Fibroblast of skin of left biceps (primary cell): ENCODE measurements at regions not wholly inside any gene's neighbourhood (a gene's known extent, or its start where the extent isn't known, plus 50 kb on each side); places are given as distances from the start of the nearest gene placed in this dataset.
"Not testable (repeated sequence)": the region's sequence is repeated elsewhere in the genome, so short reads cannot be mapped to it uniquely, and the experiment has no call there.

Experiments
- DNase-seq, 2 experiments: peaks; one replicate each; pipeline ENCODE4 v3.0.0-alpha.2; 2013; ENCODE audit warnings: low read depth in 2 of 2

DNA sequence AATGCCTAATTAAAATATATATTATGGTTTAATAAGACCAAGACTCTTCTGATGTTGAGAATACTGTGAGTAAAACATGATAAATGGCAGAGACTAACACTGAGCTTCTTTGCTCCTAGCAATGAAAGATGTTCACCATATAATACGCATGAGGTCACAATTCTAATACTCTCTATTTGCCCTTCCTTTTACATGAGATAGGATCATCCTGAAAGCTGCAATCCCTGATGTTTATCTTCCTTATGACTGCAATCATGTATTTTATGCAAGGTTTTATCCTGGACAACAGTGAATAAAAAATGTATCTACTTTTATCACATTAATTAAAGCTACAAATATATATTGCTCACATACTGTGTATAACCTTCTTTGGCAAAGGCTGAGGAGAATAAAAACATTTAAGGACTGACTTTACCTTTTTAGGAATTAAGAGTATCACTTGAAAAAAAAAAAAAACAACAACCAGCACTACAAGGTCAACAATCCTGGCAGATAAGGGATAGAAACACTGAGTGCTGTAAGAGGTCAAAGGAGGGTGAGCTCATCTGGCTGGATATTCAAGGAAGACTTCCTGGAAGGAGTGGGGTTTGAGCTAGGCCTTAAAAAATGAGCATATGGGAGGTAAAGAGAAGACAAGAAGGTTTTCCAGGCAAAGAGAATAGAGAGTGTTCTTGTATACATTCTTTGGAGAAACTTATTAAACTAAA lies 99.9 kb downstream of the AREG start:
- DNase-seq = no peak

DNA sequence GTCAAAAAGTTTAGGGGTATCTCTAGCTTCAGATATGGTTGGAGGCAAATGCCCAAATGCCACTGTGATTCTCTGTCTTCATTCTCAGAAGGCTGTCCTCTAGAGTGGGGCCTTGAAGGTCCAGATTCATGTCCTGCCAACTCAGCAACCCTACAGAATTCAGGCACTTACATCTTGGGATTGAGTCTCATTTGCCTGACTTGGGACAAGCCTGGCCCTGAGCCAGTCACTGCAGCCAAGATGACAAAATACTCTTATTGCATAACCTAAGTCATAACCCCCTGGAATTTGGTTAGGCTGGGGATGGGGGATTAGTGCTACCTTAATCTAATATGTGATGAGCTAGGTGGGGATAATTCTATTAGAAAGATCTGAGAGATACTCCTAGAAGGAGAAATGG lies 100.5 kb downstream of the AREG start:
- DNase-seq = no peak

DNA sequence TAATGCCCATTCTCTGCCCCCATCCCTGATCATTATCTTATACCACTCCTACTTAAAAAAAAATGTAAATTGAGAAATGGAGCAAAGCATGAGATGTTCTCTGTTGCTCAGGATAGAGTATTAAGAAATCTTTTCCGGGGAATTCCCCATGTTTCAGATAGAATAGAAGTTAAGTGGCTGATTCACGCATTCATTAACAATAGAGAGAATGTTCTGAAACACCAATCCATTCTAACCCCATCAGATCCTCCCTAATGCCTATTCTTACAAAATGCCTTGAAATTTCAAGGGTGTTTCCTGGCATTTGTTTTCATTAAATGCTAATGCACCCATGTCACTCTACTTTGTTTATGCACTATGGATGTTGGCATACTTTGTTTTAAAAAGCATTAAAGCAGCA lies 101.1 kb downstream of the AREG start:
- DNase-seq = no peak

- no peak for DNase-seq
Measured at GRCh38 chr4:74547042-74547441, 102.1 kb downstream of the AREG start.

GRCh38 chr4:74548561-74548960 lies 103.6 kb downstream of the AREG start:
- no peak for DNase-seq

DNA sequence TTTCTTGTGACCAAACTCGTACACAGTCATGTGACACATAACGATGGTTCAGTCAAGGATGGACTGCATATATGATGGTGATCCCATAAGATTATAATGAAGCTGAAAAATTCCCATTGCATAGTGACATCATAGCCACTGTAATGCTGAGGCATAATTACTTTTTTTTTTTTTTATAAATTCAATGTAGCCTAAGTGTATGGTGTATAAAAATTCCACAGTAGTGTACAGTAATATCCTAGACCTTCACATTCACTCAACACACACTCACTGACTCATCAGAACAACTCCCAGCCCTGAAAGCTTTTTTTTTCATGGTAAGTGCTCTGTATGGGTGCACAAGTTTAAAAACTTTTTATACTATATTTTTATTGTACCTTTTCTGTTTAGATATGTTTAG lies 105.0 kb downstream of the AREG start:
- no peak for DNase-seq

GRCh38 chr4:74555231-74555630 lies 110.3 kb downstream of the AREG start:
- no peak for DNase-seq

DNA sequence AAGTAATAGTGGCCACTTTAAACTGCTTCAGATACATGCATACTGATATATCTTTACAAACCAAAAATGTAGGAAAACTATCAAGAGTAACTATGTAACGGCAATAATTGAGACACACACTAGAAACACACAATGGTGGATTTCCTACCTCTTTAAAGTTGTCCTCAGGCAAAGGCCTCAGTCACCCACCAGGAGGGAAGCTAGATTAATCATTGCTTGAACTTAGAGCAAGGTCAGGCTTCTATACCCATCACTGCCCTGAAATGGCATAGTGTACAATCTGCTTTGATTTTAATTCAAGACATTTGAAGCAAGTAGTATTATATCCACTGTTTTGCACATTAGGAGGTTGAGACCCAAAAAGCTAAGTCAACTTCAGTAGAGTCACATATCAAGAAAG lies 110.9 kb downstream of the AREG start:
- DNase-seq = no peak

DNA sequence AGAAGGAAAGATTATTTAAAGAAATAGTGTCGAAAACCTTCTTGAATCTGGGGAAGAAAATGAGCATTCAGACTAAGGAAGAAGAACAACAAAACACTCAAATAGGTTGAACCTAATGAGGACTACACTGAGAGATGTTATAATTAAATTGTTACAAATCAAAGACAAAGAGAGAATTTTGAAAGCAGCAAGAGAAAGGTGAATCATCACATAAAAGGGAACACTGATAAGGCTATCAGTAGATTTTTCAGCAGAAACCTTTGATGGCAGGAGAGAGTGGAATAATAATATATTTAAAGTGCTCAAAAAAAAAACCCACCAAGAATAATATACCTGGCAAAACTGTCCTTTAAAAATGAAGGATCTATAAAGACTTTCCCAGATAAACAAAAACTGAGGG lies 114.9 kb downstream of the AREG start:
- no peak for DNase-seq

GRCh38 chr4:74567981-74568380 lies 123.0 kb downstream of the AREG start:
- DNase-seq = no peak

DNA sequence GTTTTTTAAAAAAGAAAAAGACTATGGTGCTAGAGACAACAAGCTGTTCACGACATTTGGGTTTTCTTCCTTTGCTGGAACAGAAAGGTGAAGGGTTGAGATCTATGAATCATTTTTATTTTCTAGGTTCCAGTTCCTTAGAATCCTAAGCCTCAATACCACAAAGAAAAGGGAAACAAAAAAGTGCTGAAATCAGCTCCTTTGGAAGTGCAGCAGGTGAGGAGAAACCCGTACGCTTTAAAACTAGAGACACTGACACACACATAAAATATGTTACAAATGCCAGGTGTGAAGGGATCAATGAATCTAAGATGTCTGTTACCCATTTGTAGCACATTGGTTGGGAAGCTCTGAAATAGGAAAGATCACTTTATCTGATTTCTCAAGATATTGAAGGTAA lies 125.2 kb downstream of the AREG start:
- no peak for DNase-seq

DNA sequence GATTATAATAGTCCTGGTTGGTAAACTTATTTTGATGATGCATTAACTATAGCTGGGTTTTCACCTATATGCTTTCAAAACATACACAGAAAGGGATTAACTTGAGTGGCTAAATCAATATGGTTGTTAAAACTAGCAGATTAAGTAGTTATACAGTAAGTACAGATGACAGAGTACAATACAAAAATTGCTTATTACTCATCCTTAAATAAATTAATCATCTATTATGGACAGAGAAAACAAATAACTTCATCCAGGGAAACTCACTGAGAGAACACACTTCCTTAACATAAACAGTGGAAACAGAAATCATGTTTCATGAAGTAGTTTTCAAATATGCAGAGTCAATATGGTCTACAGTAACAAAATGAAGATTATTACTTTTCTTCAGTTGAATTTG lies 133.4 kb downstream of the AREG start:
- no peak for DNase-seq

- not testable (repeated sequence) for DNase-seq
Measured at GRCh38 chr4:74578865-74579264, 133.9 kb downstream of the AREG start.

- no peak for DNase-seq
Measured at GRCh38 chr4:74583089-74583700, 138.3 kb downstream of the AREG start.

DNA sequence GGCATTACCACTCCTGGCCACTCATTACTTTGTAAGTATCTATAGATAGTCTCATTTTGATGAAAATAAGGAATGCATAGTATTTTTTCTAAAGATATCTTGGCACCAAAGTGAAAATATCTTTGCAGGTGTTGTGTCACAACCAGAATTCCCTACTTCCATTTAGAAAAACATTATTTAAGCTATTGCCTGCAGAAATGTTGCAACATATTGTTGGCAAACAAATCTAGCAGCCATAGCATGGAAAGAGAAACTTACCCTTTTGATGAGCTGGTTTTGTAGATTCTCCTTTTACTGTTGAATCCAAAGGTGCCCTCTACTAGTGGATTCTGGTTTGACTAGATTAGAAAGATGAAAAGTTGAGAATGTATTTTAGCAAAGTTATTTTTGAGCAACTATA lies 138.8 kb downstream of the AREG start:
- no peak for DNase-seq

GRCh38 chr4:74588350-74588749 lies 143.4 kb downstream of the AREG start:
- no peak for DNase-seq

DNA sequence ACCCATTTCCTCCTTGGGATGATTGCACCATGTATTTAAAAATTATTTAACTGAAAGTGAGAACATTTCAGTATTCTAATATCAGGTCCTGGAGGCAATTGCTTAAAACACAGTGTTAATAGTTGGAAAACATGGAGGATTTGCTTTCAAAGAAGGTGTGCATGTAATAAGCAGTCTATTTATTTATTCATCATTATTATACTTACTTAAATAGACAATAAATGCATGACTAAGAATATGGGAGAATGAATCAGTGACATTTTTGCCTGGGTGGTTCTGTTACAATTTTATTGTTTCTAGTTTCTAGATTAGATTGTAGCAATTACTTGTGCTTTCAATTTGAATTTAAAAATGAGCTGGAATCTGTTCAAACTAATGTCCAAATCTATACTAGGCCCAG lies 145.5 kb downstream of the AREG start:
- DNase-seq = no peak

DNA sequence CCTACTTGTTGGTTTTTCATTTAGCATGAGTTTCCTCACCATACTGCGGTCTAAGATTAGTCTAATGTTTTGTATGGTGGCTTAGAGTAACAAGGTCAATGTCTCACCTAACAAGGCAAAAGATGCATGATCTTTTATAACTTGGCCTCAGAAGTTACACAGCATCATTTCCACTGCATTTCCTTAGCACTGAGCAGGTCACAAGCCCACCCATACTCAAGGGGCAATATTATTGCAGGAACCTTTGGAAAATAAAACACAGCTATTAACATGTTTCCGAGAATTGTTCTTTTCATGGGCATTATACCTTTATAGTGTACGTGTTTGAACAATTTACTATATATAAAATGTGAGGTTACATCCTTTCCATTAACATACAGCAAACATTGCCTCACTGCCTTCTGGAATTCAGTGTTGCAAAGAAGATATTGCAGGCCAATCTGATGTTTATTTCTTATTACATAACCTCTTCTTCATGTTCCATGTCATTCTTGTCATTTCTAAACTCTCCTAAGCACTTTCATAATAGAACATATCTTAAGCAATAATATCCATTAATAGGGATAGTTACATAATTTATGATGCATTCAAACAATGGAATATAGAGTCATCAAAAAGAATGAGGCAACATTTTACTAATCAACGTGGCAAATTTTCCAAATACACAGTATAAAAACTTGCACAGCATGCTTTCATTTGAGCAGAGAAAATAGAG lies 153.8 kb downstream of the AREG start:
- DNase-seq = no peak

GRCh38 chr4:74603186-74603585 lies 158.2 kb downstream of the AREG start:
- no peak for DNase-seq

GRCh38 chr4:74608151-74608949 lies 163.4 kb downstream of the AREG start:
- DNase-seq = no peak

- DNase-seq = no peak
Measured at GRCh38 chr4:74610491-74610890, 165.6 kb downstream of the AREG start.

- no peak for DNase-seq
Measured at GRCh38 chr4:74612837-74613236, 167.9 kb downstream of the AREG start.
